WI38 (cell line): ENCODE measurements at regions not wholly inside any gene's neighbourhood (a gene's known extent, or its start where the extent isn't known, plus 50 kb on each side); places are given as distances from the start of the nearest gene placed in this dataset.

Source experiments
- H3K4me3 ChIP-seq: 2 replicates; pipeline ENCODE4 v1.5.1; 2011; ENCODE audit warnings: low read depth, mild to moderate bottlenecking, control low read depth, low read length
- CTCF ChIP-seq: IDR thresholded peaks from 2 replicates; pipeline ENCODE4 v1.5.1; 2012; ENCODE audit warnings: low read depth, mild to moderate bottlenecking, control low read depth, low read length

- no peak for TF ChIP-seq CTCF
- H3K4me3 ChIP-seq = no peak overlapping the region
Observed at GRCh38 chr10:10684972-10685371, 332.7 kb upstream of the CELF2 start.

- no peak overlapping the region for H3K4me3 ChIP-seq
- TF ChIP-seq CTCF = no peak
Observed at GRCh38 chr10:10685566-10685965, 332.1 kb upstream of the CELF2 start.

- TF ChIP-seq CTCF = no peak
- H3K4me3 ChIP-seq = no peak overlapping the region
Observed at GRCh38 chr10:10687751-10688150, 329.9 kb upstream of the CELF2 start.

- TF ChIP-seq CTCF = no peak
- H3K4me3 ChIP-seq = no peak overlapping the region
Observed at GRCh38 chr10:10699427-10699826, 318.2 kb upstream of the CELF2 start.

GRCh38 chr10:10701084-10701611, 316.5 kb upstream of the CELF2 start:
- no peak for TF ChIP-seq CTCF
- H3K4me3 ChIP-seq = no peak overlapping the region

- no peak overlapping the region for H3K4me3 ChIP-seq
Observed at GRCh38 chr10:10702211-10702610, 315.5 kb upstream of the CELF2 start.

GRCh38 chr10:10703382-10703781, 314.3 kb upstream of the CELF2 start:
- no peak for TF ChIP-seq CTCF
- H3K4me3 ChIP-seq = no peak overlapping the region

More at GRCh38 chr10:10702211-10702610, 315.5 kb upstream of the CELF2 start:
- TF ChIP-seq CTCF = no peak
